HG03442 (cell line): ENCODE measurements at regions not wholly inside any gene's neighbourhood (a gene's known extent, or its start where the extent isn't known, plus 50 kb on each side); places are given as distances from the start of the nearest gene placed in this dataset.

Source experiments
- ATAC-seq: cut with Tn5 transposase; IDR thresholded peaks from one replicate; pipeline ENCODE4 v1.9.1; 2021; ENCODE audit warnings: mild to moderate bottlenecking, moderate library complexity; ENCODE audit not compliant: unreplicated experiment

DNA sequence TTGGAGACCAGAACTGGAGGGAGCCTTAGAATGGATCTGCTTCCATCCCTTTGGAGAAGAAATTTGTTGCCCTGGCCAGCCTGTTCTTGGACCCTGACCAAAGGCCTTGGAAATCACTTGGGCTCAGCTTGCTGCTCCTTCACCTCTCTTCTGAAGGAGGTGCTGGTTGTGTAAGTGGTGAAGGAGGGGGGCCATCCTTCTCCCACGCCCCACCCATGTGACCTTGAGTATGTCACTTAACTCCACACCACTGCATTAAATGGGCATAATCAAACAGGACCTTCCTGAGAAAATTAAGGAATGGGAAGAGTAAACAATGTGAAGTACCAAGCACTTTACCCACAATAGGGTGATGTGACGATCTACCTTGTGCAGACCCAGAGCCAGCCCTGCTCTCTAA, 68.3 kb upstream of the GJB5 start:
- ATAC-seq, result no peak

DNA sequence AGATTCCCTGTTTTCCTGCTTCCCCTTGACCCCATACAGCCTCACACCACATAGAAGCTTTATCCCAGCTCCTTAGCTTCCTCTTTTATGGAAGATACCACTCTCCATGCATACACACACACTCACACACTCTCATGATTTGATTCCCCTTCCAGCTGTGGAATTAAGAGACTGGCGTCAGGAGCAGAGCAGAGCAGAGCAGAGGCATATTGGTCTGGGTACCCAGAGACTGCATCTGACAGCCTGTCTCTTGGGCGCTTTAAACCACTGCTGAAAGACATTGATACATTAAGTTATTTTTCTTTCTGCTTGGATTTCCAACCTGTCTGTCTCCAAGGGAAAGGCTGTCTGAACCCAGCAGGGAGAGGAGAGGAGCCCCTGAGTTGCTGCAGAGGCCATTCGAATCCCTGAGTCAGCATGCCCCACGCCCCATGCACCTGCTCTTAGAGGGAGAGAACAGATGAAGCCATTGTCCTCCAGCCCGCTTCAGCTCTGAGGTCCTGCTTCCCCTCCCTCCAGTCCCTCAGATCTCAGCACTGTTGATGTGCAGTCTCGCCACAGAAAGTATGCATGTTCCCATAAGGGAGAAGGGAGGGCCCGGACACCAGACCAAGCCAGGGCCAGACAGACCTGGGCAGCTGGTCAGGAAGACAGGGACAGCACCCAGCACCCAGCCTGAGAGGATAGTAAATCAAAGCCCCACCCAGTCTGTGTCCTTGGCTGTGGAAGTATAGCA, 66.7 kb upstream of the GJB5 start:
- ATAC-seq, result no peak

DNA sequence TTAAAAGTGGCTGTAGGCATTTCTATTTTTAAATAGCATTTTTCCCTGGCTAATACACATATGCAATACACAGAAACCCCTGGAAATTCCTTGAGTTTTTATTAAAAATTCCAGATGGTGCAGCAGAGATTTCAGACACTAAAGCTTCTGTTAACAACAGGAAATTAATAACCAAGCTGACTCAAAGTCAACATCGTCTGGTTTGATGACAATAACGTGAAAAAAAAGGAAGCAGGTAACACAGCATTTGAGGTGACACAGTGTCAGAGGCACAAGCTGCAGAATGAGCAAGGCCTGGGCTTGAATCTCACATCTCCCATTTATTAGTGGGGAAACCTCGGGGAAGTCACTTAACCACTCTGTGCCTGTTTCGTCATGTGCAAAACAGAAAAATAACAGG, 64.6 kb upstream of the GJB5 start:
- no peak for ATAC-seq

DNA sequence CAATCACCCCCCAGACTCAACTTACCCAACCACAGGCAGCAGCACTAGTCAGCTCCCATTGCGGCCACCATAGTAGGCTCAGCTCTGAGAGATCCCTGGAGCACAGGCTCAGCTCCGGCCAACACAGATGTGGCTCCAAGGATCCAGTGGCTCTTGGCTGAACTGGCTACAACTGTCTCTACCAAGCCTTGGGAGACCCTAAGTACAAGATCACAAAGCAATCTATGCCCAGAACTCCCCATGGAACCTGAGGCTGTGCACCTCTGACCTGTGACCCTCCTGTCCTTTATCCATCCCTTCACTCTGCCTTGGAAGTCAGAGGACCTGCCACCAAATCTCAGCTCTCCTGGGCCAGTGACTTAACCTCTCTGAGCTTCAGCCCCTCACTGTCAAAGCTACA, 61.8 kb upstream of the GJB5 start:
- no peak for ATAC-seq

DNA sequence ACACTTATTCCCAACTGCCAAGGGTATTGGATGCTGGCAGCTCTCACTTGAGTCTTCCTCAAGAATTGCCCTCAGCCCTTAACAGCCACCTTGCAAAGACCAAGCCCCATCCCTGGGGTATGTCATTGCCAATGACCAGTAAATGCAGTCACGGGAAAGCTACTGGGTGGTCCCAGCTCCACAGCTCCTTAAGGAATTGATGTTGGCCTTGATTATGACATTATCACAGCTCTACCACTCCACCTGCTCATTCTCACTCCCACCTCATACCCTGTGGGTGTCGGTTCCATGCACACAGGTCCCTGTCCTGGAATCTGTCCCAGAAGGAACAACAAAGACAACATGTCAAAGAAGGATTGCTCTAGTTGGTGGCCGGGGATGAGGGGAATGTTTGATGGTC, 60.5 kb upstream of the GJB5 start:
- no peak for ATAC-seq

DNA sequence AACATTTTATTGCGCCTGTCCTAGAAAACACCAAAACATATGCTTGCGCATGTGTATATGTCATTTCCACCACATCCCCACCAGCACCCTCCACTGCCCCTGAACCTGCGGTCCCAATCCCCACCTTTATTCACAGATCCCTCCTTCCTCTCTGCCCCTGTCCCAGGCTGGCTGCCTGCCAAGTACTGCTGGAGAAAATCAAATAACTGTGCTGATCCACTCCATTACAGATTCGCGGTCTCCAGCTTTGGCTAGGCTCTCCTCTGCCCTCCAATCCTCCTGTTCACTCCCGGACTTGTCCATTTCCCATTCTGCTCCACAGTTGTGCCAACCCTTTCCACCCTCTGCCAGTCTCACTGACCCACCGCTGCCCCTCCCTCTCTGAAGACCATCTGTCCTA, 59.3 kb upstream of the GJB5 start:
- ATAC-seq, result no peak

DNA sequence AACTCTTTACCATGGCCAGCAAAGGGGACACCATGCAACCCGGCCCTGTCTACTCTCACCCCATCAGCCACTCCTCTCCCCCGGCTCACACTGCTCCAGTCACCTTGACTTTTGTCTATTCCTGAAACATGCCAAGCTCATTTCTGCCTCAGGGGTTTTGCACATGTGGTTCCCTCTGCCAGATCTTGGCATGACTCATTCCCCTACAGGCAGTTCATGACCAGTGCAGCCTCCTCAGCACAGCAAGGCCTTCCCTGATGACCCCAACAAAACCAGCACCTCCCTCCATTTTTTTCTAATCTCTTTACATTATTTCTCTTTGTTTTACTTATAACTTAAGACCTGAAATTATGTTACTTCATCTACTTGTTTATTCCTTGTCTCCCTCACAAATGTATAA, 58.6 kb upstream of the GJB5 start:
- ATAC-seq, result no peak

DNA sequence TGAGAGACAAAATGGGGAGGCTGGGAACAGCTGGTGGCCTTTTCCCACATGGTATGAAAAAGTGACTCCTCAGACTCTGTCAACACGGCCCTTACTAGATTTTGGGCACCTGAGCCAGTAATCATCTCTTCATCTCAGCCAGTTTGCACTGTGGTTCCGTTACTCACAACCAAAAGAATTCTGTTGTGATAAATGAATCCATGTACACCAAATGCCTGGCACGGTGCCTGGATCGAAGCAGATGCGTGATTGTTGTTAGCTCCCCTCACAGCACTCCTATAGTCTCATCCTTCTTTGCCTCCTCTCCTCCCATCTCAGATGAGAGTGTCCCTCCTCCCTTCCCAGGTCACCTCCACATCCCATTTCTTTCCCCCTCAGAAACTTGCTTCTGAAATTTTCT, 57.9 kb upstream of the GJB5 start:
- ATAC-seq, result no peak

DNA sequence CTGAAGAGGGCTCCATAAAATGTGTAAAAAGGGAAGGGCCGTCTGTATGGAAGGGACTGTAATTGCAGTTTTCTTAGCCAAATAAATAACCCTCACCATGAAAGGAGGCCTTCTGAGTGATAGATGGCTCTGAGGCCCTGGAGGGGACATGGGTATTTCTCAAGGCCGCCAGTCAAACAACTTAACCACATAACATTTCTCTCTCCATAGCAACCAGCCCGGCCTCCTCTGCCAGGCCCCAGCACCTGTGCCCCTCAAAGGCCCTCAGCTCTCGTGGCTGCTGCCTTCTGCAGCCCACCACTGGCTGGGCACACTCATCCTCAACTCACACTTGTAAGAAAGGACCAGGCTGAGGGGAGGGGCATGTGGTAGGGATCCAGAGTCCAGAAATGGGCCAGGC, 57.0 kb upstream of the GJB5 start:
- no peak for ATAC-seq

DNA sequence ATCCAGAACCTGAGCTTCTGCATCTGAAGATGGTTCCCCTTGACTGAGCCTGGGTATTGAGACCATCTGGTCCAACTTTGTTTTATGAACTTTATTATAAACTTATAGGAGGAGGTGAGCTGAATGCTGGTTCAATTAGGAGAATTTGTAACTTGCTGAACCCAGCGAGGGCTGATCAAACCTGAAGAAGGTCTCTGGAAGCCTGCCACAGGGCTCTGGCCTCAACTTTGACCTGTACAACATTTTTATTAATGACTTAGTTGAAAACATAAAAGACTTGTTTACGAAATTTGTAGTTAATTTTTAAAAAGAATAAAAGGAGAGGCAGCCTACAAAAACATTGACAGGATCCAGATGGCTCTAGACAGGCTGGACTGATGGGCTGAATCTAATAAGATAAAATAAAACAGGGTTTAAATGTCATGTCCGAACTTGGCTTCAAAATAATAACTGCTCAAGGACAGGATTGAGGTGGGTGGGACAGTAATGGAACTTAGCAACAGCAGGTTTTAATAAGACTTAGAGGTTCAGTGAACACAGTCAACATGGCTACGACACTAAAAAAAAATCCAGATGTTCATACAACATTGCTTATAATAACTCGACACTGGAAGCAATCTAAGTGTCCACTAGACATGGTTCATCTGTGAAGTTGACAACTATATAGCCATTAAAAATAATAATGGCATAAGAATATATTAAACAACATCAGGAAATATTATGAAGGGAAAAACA, 53.4 kb upstream of the GJB5 start:
- no peak for ATAC-seq
